ENCODE measurements at regions not wholly inside any gene's neighbourhood (a gene's known extent, or its start where the extent isn't known, plus 50 kb on each side); places are given as distances from the start of the nearest gene placed in this dataset.

DNA sequence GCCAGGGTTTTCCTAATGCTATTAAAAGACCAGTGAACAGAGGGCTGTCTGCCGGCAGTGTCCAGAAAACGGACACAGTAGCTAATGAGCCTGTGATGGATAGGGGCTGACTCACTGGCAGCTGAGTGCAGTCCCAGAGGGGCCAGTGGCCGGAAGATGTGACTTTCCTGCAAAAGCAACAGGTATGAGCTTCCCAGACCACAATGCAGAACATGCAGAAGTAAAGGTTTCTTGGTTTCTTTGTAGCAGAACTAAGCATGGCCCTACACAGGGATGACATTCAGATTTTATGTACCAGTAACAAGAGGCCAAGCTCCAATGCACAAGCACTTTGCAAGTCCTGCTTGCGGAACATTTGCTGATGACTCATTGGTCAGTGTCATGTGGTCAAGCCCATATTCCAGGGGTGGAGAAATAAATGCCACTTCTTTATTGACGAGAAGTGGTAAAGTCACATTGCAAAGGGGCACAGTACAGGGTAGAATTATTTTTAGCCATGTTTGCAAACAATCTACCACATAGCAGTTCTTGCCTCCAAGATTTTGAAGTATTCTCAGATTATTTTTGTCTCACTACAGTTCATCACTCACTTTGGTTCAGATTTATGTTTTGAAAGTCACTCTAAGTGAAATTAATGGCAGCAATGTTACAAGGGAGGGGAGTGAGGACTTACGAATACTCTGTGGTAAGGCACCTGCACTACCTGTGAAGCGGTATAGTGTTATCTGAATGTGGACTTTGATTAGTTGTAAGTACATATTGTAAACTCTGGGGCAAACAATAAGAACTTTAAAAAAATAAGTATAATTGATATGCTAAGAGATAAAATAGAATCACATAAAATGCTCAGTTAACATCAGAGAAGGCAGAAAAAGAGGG is 263.3 kb downstream of the ABHD5 start:
- no peak for DNase-seq

DNA sequence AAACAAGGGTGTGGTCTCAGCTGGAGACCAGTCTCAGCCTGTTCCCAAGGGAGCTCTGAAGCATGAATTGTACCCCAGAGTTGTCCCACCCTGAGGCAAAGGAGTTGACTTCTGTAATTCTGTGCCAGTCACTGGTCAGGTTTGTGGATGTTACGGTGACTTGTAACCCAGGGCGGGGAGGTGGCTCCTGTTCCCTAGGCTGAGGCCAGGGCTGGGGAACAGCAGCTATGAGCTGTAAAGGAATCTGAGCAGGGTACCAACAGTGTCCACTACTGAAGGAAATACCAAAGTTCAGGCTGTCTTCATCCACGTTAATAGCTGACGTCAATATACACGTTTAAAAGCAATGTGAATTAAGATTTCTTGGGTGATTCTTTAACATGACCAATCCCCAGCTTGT is 266.2 kb downstream of the ABHD5 start:
- DNase-seq, result no peak

DNA sequence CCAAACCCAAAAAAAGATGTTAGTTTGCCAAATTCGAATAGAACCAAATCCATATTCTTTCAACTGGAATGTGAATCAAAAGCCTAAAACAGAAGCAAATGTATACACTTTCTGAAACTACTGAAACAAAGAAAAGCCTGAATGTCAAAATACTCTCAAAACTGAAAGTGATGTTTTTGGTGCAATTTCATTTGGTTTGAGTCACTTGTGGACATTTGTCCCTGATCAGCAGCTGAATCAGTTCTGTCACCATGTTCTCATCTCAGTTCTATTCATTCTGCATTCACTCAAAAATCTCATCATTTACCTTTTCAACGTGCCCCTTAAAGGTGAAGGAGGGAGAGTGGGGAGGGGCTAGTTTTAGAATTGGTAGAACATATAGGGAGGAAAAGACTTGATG is 266.8 kb downstream of the ABHD5 start:
- DNase-seq, result no peak

DNA sequence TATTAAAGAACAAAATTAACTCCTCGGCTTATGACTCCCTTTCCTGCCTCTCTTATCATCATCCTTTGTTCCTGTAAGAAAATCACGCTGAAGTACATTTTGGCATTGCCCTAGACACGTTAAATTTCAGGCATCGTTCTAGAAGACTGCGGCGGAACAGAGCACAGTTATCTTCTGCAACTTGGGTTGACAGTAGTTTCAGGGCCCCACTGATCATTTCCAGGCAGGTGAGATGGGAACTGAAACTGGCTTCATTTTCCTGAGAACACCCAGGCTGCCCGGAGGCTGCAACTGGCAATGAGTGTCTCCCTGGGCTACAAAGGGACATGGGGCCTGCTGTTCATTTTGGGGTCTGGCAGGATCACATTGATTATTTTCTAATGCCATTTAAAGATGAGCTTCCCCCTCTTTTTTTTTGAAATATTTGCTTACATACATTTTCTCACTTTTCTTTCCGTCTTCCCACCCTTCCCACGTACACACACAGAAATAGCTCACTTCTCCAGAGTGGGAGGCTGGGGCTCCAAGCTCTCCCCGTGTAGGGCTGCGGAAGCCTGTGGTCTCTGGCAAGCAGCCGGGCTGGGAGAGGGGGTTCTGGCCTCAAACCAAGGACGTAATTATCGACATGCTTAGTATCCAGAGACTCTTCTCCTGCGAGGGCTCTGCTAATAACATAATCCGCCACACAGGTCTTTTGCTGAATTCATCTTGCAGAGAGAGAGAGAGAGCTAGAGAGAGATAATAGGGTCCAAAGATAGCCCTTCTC is 267.4 kb downstream of the ABHD5 start:
- no peak for DNase-seq

DNA sequence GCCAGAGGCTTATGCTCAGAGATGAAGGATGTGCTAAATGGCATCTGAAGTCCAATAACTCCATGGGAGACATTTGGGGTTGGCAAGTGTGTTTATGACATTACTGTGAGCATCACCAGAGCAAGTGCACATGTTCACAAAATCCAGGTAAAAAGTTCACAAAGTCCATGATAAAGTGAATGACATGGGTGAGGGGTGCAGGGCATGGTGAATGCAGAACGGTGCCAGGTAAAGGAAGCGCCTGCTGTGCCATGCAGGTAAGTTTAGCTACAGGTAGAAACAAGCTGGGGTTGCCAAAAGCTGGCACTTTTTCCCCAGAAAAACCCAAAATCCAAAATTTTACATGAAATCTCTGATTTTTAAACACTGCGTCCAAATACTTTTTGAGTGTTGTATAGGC is 268.2 kb downstream of the ABHD5 start:
- no peak for DNase-seq

DNA sequence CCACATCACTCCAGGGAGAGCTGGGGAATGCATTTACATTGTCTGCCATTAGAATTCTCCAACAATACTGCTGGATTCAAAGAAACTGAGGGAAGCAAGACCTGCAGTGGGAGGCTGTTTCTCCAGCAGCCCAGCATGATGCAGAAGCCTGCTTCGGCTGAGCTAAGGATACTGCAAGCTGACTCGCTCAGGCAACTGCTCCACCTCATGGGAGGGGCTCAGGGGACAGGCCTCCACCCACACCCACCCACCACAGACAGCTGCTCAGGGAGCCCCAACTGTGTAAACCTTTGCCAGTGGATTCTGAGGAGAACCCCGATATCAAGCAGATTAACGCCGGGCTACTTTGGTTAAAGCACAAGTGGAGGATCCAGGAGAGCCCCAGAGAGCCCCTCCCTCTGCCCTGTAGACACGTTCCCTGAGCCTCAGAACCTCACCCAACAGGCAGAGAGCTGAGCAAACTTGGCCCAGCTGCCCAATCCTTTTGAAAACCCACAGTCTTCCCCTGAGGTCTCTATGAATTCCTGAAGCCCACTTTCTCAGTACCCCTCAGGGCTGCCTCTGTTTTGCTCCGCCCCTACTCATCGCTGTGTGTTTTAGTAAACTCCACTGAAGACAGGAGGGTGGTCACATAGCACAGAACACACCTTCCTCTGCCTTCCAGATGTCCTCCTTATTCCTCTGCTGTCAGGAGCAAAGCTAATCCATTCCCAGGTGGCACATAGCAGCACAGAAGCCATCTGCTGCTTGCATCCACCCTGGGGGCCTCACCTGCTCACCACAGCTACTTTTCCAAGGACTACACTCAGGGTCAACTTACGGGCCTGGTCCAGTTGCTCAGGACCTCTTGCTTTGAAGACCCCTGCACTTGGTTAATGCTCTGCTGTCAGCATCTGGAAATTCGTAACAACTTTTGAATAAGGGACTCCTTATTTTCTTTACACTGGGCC is 269.0 kb downstream of the ABHD5 start:
- DNase-seq, result no peak

DNA sequence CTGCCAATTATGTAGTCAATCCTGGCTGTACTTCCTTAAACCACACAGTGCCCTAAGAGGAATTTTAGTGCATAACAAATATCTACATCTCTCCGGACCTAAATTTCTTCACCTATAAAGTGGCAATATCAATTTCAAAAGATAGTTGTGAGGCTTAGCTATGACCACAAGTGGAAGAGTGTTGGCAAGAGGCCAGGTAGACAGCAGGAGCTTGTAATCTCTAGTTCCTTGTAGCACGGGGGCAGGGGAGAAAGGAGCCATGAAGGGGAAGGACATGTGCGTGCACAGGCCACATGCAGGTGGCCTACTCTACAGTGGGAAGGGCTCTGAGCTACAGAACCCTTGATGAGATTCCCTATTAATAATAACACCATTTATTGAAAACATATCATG is 269.7 kb downstream of the ABHD5 start:
- DNase-seq, result no peak

DNA sequence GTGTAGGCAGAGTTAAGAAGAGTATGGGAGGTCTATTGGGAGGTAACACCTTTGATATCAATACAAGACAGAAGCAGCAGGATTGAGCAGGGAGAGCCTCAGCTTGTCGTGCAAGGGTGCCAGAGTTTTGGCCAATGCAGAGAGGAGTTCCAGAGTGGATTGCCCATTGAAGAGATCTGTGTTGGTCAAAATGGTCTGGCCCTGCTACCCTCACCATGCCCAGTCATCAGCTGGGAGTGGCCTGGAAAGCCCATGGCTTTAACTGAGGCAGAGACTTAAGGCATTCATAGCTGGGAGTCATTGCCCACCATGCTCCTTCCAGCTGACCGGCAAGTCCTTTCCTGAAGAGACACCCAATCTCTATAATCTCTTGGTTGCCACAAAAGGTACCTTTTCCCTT is 271.3 kb downstream of the ABHD5 start:
- DNase-seq, result no peak

DNA sequence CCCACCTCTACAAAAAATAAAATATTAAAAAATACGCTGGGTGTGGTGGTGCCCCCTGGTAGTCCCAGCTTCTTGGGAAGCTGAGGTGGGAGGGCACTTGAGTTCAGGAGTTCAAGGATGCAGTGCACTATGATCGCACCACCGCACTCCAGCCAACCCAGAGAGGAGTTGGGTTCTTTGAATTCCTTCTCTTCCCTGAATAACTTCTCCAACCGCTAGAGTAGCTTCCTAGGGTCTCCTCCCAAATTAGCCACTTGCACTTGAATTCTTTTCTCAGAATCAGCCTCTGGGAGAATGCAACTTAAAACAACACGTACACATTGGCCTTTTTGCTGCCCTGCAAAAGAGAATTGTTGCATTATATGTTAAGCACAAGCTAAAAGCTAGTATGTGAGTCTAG is 272.5 kb downstream of the ABHD5 start:
- no peak for DNase-seq

DNA sequence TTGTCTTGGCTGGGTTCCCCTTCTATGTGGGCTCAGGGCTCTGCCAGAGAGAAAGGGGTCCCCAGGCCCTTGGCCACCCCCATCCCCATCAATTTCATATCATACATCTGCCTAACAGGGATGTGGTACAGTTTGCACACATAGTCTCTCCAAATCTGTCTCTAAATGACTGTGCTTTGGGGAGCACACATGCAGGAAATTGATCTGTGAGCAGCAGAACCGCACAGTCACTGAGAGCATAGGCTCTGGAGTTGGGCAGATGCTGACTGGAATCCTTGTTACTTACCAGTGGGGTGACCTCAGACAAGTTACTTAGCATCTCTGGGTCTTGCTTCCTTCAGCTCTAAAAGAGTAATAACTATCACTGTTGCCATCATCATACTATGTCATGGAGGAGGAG is 273.9 kb downstream of the ABHD5 start:
- DNase-seq, result peak; percentile 48

DNA sequence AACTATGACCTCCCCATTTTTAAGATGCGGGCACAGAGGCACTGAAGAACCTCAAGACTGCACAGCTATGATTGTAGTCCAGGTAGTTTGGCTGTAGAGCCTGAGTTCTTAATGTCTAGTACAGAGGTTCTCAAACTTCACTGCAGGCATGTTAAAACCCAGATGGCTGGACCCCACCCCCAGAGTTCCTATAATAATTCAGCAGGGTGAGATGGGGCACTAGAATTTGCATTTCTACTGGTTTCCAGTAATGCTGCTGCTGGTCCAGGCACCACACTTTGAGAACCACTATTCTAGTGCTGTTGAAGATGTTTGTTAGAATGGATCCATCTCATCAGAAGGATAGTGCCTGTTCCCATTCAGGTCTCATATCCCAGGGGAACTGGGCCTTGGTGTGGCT is 274.9 kb downstream of the ABHD5 start:
- no peak for DNase-seq

DNA sequence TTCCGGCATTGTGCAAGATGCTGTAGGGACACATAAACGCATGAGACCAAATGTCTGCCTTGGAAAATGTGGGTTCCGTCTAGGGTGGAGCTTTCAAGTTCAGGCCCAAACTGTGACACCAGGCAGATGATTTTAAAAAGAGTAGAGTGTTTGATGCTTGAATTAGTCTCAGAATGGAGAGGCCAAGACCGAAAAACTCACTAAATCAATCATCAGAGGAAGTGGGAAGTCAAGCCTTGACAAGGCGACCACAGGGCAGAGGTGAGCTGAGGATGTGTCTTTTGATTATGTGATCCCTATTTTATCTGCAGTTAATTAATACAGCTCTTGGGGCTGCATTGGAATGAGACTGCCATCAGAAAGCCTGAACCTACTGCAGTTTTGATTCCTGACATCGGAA is 275.4 kb downstream of the ABHD5 start:
- peak; percentile 49 for DNase-seq

DNA sequence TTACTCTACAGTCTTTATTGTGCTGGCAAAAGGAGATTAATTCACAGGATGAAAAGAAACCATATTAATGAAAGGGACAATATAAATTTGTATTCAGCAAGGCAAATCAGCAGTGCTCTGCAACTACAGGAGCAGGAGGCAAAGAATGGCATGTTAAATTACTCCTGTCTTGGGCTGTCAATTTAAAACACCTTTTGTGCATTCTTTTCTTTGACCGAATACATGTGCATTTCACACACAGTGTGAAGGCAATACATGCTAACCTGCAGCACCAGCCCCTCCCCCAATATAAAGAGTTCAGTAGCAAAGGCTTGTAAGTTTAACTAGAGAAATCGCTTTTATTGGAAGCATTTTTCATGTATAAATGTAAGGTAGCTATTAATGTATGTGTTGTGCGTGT is 275.2 kb upstream of the TOPAZ1 start:
- no peak for DNase-seq

DNA sequence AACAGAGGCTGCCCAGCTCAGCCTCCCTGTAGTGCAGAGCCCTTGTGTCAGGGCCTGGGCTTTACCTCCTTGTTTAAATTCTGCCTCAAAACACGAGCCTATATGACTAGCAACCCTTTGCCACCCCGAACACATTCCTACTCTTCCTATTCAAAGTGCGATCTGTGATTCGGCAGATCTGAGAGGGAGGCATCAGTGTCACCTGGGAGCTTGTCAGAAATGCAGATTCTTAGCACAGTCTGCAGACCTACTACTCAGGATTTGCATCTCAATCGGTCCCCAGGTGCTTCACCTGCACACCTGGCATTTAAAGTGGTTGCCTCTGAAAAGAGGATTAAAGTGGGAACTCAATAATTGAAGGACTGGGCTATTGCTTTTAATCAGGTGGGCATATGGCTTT is 273.2 kb upstream of the TOPAZ1 start:
- no peak for DNase-seq

DNA sequence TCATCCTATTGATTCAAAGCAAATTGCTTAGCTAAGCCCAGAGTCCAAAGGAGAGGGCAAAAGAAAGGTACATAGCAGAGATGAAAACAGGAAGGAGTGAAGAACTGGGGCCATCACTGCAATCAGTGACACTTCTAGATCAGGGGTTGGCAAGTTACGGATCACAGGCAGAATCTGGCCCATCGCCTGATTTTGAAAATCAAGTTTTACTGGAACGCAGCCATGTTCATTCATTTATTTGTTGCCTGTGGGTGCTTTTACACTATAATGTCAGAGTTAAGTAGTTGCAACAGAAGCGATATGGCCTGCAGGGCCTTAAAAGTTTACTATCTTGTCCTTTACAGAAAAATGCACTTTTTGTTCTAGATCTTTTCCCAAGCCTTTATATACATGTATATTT is 271.7 kb upstream of the TOPAZ1 start:
- no peak for DNase-seq

DNA sequence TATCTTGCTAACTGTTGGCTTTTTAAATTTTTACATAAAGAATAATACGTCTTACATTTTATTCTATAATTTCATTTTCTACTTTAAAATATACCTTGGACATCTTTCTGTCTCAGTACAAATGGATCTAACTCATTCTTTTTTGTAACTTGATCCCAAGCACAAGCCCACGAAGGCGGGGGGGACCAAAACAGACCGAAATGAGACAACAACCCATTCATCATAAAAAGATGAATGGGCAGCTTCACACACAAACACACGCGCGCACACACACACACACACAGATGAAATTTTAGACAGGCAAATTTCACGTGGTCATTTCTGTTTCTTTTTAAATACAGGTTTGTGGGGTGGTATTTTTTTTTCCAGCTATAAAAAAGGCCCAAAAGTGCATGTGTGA is 271.3 kb upstream of the TOPAZ1 start:
- no peak for DNase-seq

DNA sequence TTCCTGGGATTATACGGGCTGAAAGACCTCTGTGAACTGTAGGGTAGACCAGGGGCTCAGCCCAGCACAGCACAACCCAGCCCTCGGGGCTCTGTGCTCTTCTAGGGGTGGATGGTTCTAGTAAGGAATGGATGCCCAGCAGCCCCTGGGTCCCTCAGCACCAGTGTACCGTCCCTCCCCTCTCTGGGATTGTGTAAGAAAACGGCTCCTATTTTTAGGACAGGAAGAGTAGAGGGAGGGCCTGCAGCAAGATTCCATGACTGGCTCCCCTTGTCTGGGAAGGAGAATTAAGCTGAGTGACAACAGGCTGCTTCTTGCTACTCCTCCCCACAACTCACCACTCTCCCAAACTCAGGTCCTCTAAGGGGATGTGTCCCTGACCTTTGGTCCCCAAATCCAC is 270.8 kb upstream of the TOPAZ1 start:
- no peak for DNase-seq

DNA sequence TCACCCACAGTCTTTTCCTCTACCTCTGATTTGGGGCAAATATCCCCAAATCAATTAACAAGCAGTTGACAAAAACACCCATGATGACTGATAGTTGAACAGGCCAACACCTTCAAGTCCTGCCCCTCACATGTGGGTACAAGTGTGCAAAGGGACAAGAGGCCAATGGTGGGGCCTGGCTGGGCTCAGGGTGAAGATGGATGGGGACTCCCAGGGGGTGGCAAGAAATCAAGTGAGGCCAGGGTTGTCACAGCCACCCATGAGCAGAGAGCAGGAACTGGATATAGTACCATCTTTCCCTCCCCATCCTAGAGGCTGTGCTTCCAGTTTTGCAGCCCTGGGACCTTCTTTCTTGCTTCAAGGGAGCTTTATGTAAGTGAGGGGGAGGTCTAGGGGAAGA is 270.2 kb upstream of the TOPAZ1 start:
- no peak for DNase-seq

DNA sequence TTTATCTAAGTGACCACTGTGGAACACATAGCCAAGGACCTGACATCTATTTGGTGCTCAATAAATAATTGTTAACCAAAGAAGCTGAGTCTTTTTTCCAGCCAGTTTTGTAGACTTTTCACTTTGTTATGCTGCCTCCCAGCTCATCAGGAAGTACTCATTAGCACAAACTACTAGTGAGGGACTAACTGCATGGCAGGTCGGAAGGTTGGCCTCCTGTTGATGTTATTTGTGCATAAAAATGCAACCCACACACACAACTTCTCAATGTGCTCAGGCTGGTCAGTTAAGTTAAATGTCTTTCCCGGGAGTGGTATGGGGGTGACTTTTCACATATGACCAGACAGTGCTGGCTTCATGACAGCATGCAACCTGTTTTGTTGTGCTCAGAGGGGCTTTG is 263.0 kb upstream of the TOPAZ1 start:
- DNase-seq, result no peak

DNA sequence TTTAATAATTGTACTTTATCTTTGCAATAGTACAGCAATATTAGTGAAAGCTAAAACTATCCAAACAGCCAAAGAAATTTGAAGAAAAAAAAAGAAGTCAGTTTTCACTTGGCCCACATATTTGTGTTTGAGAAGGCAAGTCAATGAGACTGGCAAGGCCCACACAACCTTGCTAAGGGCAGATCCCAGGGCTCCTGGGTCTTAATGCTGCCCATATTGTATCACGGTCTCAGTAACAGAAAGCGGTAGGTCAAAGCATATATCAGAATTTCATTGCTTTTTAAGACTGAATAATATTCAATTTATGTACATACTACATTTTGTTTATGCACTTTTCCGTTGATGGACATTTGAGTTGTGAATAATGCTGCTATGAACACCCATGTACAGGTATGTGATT is 262.0 kb upstream of the TOPAZ1 start:
- no peak for DNase-seq

DNA sequence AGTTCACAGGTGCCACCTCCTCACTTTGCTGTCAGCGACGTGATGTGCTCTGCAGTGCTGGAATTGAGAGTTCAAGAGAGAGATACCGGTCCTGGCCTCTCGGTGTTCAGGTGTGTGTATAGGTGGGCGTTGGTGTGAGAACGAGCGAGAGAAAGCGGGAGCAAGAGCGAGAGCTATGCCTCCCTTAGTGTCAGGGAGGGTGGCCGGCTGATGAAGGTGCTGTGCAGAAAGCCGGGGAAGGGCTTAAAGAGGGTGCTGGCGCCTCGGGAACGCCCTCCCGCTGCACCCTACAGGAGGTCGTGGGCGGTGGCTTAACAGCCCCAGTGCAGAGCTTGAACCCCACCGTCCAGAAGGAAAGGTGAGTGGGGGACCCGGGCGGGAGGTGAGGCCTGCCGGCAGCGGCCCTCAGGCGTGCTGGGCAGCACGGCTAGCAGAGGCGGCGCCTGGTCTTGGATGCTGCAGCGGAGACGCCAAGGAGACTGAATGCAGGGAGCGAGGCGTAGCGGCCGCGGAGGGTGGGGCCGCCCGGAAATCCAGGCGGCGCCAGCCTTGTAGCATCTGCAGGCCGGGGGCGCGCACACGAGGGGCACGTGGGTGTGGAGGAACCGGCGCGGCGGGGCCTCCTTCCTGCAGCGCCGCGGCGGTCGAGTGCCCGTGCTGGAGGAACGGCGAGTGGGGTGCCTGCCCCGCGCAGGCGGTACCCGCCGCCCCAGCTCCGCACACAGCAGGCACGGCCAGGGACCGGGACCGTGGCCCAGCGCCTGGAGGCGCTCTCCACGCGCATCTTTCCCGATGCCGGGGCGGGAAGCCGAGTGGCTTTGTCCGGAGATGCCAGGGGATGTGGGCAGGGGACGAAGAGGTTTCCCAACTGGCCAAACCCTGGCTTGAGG is 246.8 kb upstream of the TOPAZ1 start:
- DNase-seq, result no peak
